HCT116 (cell line): ENCODE measurements at regions not wholly inside any gene's neighbourhood (a gene's known extent, or its start where the extent isn't known, plus 50 kb on each side); places are given as distances from the start of the nearest gene placed in this dataset.

Experiments used
- ATAC-seq: fragments of 200-7000 bp; cut with Tn5 transposase; 2 replicates; pipeline ENCODE4 v1.9.1; 2020; ENCODE audit warnings: mild to moderate bottlenecking, moderate library complexity
- BruUV-seq: library from RNA; stranded (reverse); fragments of 400-500 nt; replicated peaks from 2 replicates; lab custom pipeline; 2021; lab: Mats Ljungman, UMichigan
- CTCF ChIA-PET: fragments of 300-600 bp; sonication (Branson Sonifier 250); formaldehyde crosslinking; loops from one replicate; lab custom pipeline; 2021; ENCODE audit warnings: antibody characterized with exemption; lab: Charles Lee
- POLR2A ChIA-PET: fragments of 300-600, 350-600 bp; sonication (Branson Sonifier 250); formaldehyde crosslinking; loops from one replicate; lab custom pipeline; 2021; ENCODE audit warnings: antibody characterized with exemption; lab: Charles Lee
- RAD21 ChIA-PET, 2 experiments: fragments of 300-600 bp; sonication (Branson Sonifier 250); formaldehyde crosslinking; loops; one replicate each; lab custom pipeline; 2023; ENCODE audit warnings: low total read pairs in 2 of 2; ENCODE audit not compliant: uncharacterized antibody in 2 of 2, unreplicated experiment in 2 of 2, low non-redundant PET in 1 of 2; lab: Charles Lee
- DNase-seq: peaks from one replicate; pipeline ENCODE4 v3.0.0-alpha.2; 2010; ENCODE audit warnings: low read depth, low spot score
- H2AFZ ChIP-seq: fragments of 200-600 bp; shearing (Covaris generic), sonication (generic); 2 replicates; pipeline ENCODE4 v1.6.1; 2017; ENCODE audit warnings: low read depth, mixed run types, mixed read lengths, antibody characterized with exemption, low read length; ENCODE audit not compliant: poor library complexity, severe bottlenecking
- H3K27ac ChIP-seq: 2 replicates; pipeline ENCODE4 v1.5.1; 2012; ENCODE audit warnings: low read depth, low read length
- H3K27me3 ChIP-seq: fragments of 200-600 bp; sonication (generic); 2 replicates; pipeline ENCODE4 v1.6.1; 2016; ENCODE audit warnings: mixed run types, low read length, mixed read lengths; ENCODE audit not compliant: insufficient read depth
- H3K36me3 ChIP-seq, 2 experiments: fragments of 200-500 bp in 1 of 2; fragments of 200-600 bp in 1 of 2; sonication (Bioruptor generic) in 1 of 2; sonication (generic) in 1 of 2; 2 replicates each; pipeline versions ENCODE4 v1.5.1 to v1.6.1; 2014 to 2016; ENCODE audit warnings: low read length in 2 of 2, inconsistent platforms in 1 of 2, mixed read lengths in 1 of 2, mixed run types in 1 of 2; ENCODE audit not compliant: insufficient read depth in 2 of 2, control insufficient read depth in 1 of 2
- H3K4me1 ChIP-seq, 2 experiments: fragments of 200-600 bp in 1 of 2; sonication (generic) in 1 of 2; 2 replicates each; pipeline versions ENCODE4 v1.5.1 to v1.6.1; 2012 to 2017; ENCODE audit warnings: low read length in 2 of 2, inconsistent platforms in 1 of 2, mild to moderate bottlenecking in 1 of 2, mixed read lengths in 1 of 2, mixed run types in 1 of 2, moderate library complexity in 1 of 2; ENCODE audit not compliant: insufficient read depth in 2 of 2, control insufficient read depth in 1 of 2
- H3K4me2 ChIP-seq: fragments of 200-600 bp; sonication (generic); 2 replicates; pipeline ENCODE4 v1.6.1; 2017; ENCODE audit warnings: mixed run types, low read length, mixed read lengths
- H3K4me3 ChIP-seq, 2 experiments: fragments of 200-600 bp in 1 of 2; sonication (generic) in 1 of 2; replicated peaks in 1 of 2; 2 replicates each; pipeline ENCODE4 v1.5.1; 2011 to 2016; ENCODE audit warnings: low read length in 2 of 2, control low read depth in 1 of 2, low read depth in 1 of 2, mild to moderate bottlenecking in 1 of 2, mixed read lengths in 1 of 2, mixed run types in 1 of 2
- H3K79me2 ChIP-seq: fragments of 200-600 bp; sonication (generic); 2 replicates; pipeline ENCODE4 v1.6.1; 2017; ENCODE audit warnings: mild to moderate bottlenecking, mixed run types, low read length, moderate library complexity, mixed read lengths; ENCODE audit not compliant: insufficient read depth
- H3K9ac ChIP-seq: fragments of 200-600 bp; sonication (generic); 2 replicates; pipeline ENCODE4 v1.6.1; 2016; ENCODE audit warnings: low read length, mixed read lengths
- H3K9me2 ChIP-seq: fragments of 200-600 bp; sonication (generic), shearing (Covaris generic); 2 replicates; pipeline ENCODE4 v1.6.1; 2017; ENCODE audit warnings: mixed run types, mild to moderate bottlenecking, moderate library complexity; ENCODE audit not compliant: insufficient read depth
- H3K9me3 ChIP-seq, 2 experiments: fragments of 200-500 bp in 1 of 2; fragments of 200-600 bp in 1 of 2; sonication (Bioruptor generic) in 1 of 2; sonication (generic) in 1 of 2; 2 replicates each; pipeline ENCODE4 v1.6.1; 2014 to 2017; ENCODE audit warnings: low read length in 2 of 2, mixed read lengths in 2 of 2, inconsistent platforms in 1 of 2, low read depth in 1 of 2, mild to moderate bottlenecking in 1 of 2, mixed run types in 1 of 2, moderate library complexity in 1 of 2; ENCODE audit not compliant: control insufficient read depth in 1 of 2, insufficient read depth in 1 of 2
- H4K20me1 ChIP-seq: fragments of 200-600 bp; sonication (generic), shearing (Covaris generic); 2 replicates; pipeline ENCODE4 v1.6.1; 2017; ENCODE audit warnings: mixed run types, mild to moderate bottlenecking, moderate library complexity; ENCODE audit not compliant: insufficient read depth
- CBX3 ChIP-seq: IDR thresholded peaks from 2 replicates; pipeline ENCODE4 v1.6.1; 2012; ENCODE audit warnings: low read depth
- CEBPB ChIP-seq: IDR thresholded peaks from 2 replicates; pipeline ENCODE4 v1.6.1; 2012; ENCODE audit warnings: low read depth
- EGR1 ChIP-seq: IDR thresholded peaks from 2 replicates; pipeline ENCODE4 v1.6.1; 2012; ENCODE audit warnings: low read depth
- POLR2A ChIP-seq: IDR thresholded peaks from 2 replicates; pipeline ENCODE4 v1.7.0; 2011; ENCODE audit warnings: borderline replicate concordance; ENCODE audit not compliant: insufficient read depth, insufficient read length; ENCODE audit errors: extremely low read depth
- POLR2AphosphoS5 ChIP-seq: IDR thresholded peaks from 2 replicates; pipeline ENCODE4 v1.6.1; 2011; ENCODE audit warnings: mild to moderate bottlenecking, low read depth, low read length, moderate library complexity
- SIN3A ChIP-seq: IDR thresholded peaks from 2 replicates; pipeline ENCODE4 v1.6.1; 2012; ENCODE audit warnings: low read depth
- SP1 ChIP-seq: IDR thresholded peaks from 2 replicates; pipeline ENCODE4 v1.6.1; 2012; ENCODE audit warnings: low read depth
- YY1 ChIP-seq: IDR thresholded peaks from 2 replicates; pipeline ENCODE4 v1.6.1; 2011; ENCODE audit warnings: low read length, low read depth, moderate library complexity, mild to moderate bottlenecking; ENCODE audit not compliant: insufficient replicate concordance; ENCODE audit errors: extremely low read depth
- intact Hi-C: fragments of 100-400 bp; cut with micrococcal nuclease; formaldehyde crosslinking; loops from 2 replicates; pipeline ENCODE4 v1.10.0; 2022
- TF ChIP-seq, protein P1 (sequence below): IDR thresholded peaks from 2 replicates; pipeline ENCODE4 v1.6.1; 2012; ENCODE audit warnings: low read depth
- TF ChIP-seq, protein P2 (sequence below): IDR thresholded peaks from 2 replicates; pipeline ENCODE4 v1.6.1; 2012
- TF ChIP-seq, protein P3 (sequence below): IDR thresholded peaks from 2 replicates; pipeline ENCODE4 v1.6.1; 2012

DNA sequence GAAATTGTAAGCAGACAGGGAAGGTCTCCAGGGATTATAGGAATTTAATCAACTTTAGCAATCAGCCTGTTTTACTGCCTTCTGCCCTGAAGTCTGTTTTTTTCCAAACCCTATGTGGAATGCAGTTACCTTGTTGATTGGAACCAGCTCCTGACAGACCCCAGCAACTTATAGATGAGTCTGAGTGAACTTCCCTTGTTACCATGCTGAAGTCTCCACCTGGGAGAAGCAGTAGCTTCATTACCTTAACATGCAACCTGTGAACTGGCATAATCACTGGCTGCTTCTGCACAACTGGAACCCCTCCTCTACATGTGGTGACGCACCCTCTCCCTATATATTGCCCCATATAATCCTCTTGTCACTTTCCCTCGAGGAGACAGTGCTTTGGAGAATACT lies 226.3 kb upstream of the SPOPL start (continued):
- TF ChIP-seq, protein P1, sequence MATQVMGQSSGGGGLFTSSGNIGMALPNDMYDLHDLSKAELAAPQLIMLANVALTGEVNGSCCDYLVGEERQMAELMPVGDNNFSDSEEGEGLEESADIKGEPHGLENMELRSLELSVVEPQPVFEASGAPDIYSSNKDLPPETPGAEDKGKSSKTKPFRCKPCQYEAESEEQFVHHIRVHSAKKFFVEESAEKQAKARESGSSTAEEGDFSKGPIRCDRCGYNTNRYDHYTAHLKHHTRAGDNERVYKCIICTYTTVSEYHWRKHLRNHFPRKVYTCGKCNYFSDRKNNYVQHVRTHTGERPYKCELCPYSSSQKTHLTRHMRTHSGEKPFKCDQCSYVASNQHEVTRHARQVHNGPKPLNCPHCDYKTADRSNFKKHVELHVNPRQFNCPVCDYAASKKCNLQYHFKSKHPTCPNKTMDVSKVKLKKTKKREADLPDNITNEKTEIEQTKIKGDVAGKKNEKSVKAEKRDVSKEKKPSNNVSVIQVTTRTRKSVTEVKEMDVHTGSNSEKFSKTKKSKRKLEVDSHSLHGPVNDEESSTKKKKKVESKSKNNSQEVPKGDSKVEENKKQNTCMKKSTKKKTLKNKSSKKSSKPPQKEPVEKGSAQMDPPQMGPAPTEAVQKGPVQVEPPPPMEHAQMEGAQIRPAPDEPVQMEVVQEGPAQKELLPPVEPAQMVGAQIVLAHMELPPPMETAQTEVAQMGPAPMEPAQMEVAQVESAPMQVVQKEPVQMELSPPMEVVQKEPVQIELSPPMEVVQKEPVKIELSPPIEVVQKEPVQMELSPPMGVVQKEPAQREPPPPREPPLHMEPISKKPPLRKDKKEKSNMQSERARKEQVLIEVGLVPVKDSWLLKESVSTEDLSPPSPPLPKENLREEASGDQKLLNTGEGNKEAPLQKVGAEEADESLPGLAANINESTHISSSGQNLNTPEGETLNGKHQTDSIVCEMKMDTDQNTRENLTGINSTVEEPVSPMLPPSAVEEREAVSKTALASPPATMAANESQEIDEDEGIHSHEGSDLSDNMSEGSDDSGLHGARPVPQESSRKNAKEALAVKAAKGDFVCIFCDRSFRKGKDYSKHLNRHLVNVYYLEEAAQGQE = no peak
- TF ChIP-seq EGR1 (no peak), POLR2AphosphoS5 (no peak), SIN3A (no peak), POLR2A (no peak), CEBPB (no peak), CBX3 (no peak), SP1 (no peak)
- TF ChIP-seq, protein P2, sequence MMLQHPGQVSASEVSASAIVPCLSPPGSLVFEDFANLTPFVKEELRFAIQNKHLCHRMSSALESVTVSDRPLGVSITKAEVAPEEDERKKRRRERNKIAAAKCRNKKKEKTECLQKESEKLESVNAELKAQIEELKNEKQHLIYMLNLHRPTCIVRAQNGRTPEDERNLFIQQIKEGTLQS = no peak
- TF ChIP-seq, protein P3, sequence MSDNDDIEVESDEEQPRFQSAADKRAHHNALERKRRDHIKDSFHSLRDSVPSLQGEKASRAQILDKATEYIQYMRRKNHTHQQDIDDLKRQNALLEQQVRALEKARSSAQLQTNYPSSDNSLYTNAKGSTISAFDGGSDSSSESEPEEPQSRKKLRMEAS = no peak

DNA sequence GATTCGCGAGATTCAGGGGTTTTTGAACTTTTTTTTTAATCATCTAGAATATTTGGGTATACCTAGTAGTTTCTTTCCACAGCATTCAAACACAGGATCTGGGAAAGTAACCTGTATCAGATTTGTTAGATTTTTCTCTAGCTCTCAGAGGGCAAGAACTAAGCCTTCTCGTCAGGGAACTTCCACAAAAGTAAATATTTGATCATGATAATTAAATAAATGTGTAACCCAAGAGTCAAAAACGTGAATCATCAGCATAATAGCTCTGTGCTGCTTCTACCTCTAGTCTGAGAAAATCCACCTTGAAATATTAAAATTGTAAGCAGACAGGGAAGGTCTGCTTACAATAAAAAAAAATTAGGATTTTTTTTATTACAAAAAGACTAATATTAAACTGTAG lies 225.7 kb upstream of the SPOPL start:
- intact Hi-C loops = no loop called here
- Histone ChIP-seq H3K4me1 (peaks cover 4 to 23% of the 10 kb centered on the region in 2 experiments; a peak in 2 of 4 replicates), H2AFZ (no peak overlapping the region), H3K27ac (no peak overlapping the region), H3K27me3 (no peaks in the 10 kb centered on the region), H4K20me1 (no peaks in the 10 kb centered on the region), H3K9me2 (no peaks in the 10 kb centered on the region), H3K79me2 (no peaks in the 10 kb centered on the region), H3K9ac (no peak overlapping the region), H3K4me3 (no peak overlapping the region), H3K4me2 (no peak overlapping the region), H3K9me3 (no peaks in the 10 kb centered on the region), H3K36me3 (no peaks in the 10 kb centered on the region)
- ATAC-seq = no peak
- no TSS peak for BruUV-seq
- DNase-seq = no peak
- TF ChIP-seq CEBPB = no peak
- TF ChIP-seq YY1 = no peak
- ChIA-PET POLR2A (no interaction called here), RAD21 (no interaction called here), CTCF (no interaction called here)
